A673 (cell line): ENCODE measurements at regions not wholly inside any gene's neighbourhood (a gene's known extent, or its start where the extent isn't known, plus 50 kb on each side); places are given as distances from the start of the nearest gene placed in this dataset.

Source experiments
- BruUV-seq: library from RNA; stranded (reverse); fragments of 400-500 nt; replicated peaks from 2 replicates; lab custom pipeline; 2021; lab: Mats Ljungman, UMichigan
- CTCF ChIA-PET: fragments of 300-600 bp; sonication (Branson Sonifier 250); formaldehyde crosslinking; loops from one replicate; lab custom pipeline; 2022; ENCODE audit warnings: antibody characterized with exemption; lab: Charles Lee
- POLR2A ChIA-PET: fragments of 300-600 bp; sonication (Branson Sonifier 250); formaldehyde crosslinking; loops from one replicate; lab custom pipeline; 2022; ENCODE audit warnings: antibody characterized with exemption; ENCODE audit not compliant: low non-redundant PET; lab: Charles Lee
- DNase-seq: peaks from one replicate; pipeline ENCODE4 v3.0.0-alpha.2; 2015; ENCODE audit warnings: low spot score
- H3K27ac ChIP-seq: fragments of 200-600 bp; sonication (generic); 2 replicates; pipeline ENCODE4 v1.5.1; 2016; ENCODE audit warnings: mixed run types, low read depth, mild to moderate bottlenecking, mixed read lengths, antibody characterized with exemption, low read length; ENCODE audit not compliant: poor library complexity, severe bottlenecking
- H3K27me3 ChIP-seq: fragments of 200-600 bp; sonication (generic); replicated peaks from 2 replicates; pipeline ENCODE4 v1.6.1; 2017; ENCODE audit warnings: mixed run types, low read depth, mild to moderate bottlenecking, mixed read lengths, antibody characterized with exemption, low read length; ENCODE audit not compliant: insufficient read depth, poor library complexity
- H3K36me3 ChIP-seq: fragments of 200-600 bp; sonication (generic); 2 replicates; pipeline ENCODE4 v1.6.1; 2016; ENCODE audit warnings: mixed run types, mild to moderate bottlenecking, mixed read lengths, antibody characterized with exemption, low read length; ENCODE audit not compliant: insufficient read depth, poor library complexity, severe bottlenecking
- H3K4me1 ChIP-seq: fragments of 200-600 bp; sonication (generic); 2 replicates; pipeline ENCODE4 v1.6.1; 2017; ENCODE audit warnings: mixed run types, mild to moderate bottlenecking, mixed read lengths, antibody characterized with exemption, low read length; ENCODE audit not compliant: insufficient read depth, poor library complexity, severe bottlenecking
- H3K4me3 ChIP-seq: fragments of 200-600 bp; sonication (generic); 2 replicates; pipeline ENCODE4 v1.5.1; 2016; ENCODE audit warnings: low read depth, mixed run types, mild to moderate bottlenecking, mixed read lengths, low read length; ENCODE audit not compliant: poor library complexity, severe bottlenecking
- H3K9me3 ChIP-seq: fragments of 200-600 bp; sonication (generic); 2 replicates; pipeline ENCODE4 v1.6.1; 2016; ENCODE audit warnings: mixed run types, low read depth, mild to moderate bottlenecking, mixed read lengths, antibody characterized with exemption, low read length; ENCODE audit not compliant: poor library complexity, severe bottlenecking
- CTCF ChIP-seq: fragments of 300-800, 200-600 bp; sonication (generic); conservative IDR thresholded peaks from 2 replicates; pipeline ENCODE4 v1.5.1; 2017; ENCODE audit warnings: low read depth, mild to moderate bottlenecking, antibody characterized with exemption, low read length, moderate library complexity, mixed read lengths
- EZH2 ChIP-seq: fragments of 200-600 bp; sonication (generic); IDR thresholded peaks from 2 replicates; pipeline ENCODE4 v1.6.1; 2017; ENCODE audit warnings: borderline replicate concordance, low read depth, mild to moderate bottlenecking, mixed read lengths, antibody characterized with exemption, low read length; ENCODE audit not compliant: poor library complexity, severe bottlenecking
- intact Hi-C: fragments of 100-400 bp; cut with micrococcal nuclease; formaldehyde crosslinking; loops from one replicate; pipeline ENCODE4 v1.10.0; 2022; ENCODE audit not compliant: unreplicated experiment

- H3K27me3 ChIP-seq = no peaks in the 10 kb centered on the region
- TF ChIP-seq EZH2 (no peak), CTCF (no peak)
- no peak overlapping the region for H3K27ac ChIP-seq
- CTCF ChIA-PET = no interaction called here
- no peak overlapping the region for H3K4me3 ChIP-seq
- H3K36me3 ChIP-seq = no peaks in the 10 kb centered on the region
- POLR2A ChIA-PET = interaction anchor here (0.6 to 0.9 kb wide), 2 partner anchors 49 to 1320 kb away, joined by 3 to 4 read pairs; no protein-coding TSS in a partner anchor
- intact Hi-C loops = no loop called here
- DNase-seq = no peak
- no TSS peak for BruUV-seq
- H3K4me1 ChIP-seq = peaks cover 18% of the 10 kb centered on the region
- no peaks in the 10 kb centered on the region for H3K9me3 ChIP-seq
Measured at GRCh38 chr12:89936631-89937030, 228.0 kb upstream of the ATP2B1 start.

GRCh38 chr12:89935850-89936249 lies 227.2 kb upstream of the ATP2B1 start:
- no peak overlapping the region for H3K4me3 ChIP-seq
- H3K27ac ChIP-seq = no peak overlapping the region
- ChIA-PET POLR2A (no interaction called here), CTCF (no interaction called here)
- BruUV-seq = no TSS peak
- no peak for TF ChIP-seq CTCF
- peaks cover 18% of the 10 kb centered on the region for H3K4me1 ChIP-seq
- H3K9me3 ChIP-seq = no peaks in the 10 kb centered on the region
- intact Hi-C loops = no loop called here
- no peaks in the 10 kb centered on the region for H3K36me3 ChIP-seq
- no peak for DNase-seq
- no peaks in the 10 kb centered on the region for H3K27me3 ChIP-seq

GRCh38 chr12:89933911-89934310 lies 225.3 kb upstream of the ATP2B1 start:
- H3K27me3 ChIP-seq = no peaks in the 10 kb centered on the region
- H3K4me3 ChIP-seq = no peak overlapping the region
- no peak for DNase-seq
- TF ChIP-seq CTCF (no peak), EZH2 (no peak)
- BruUV-seq = no TSS peak
- H3K27ac ChIP-seq = no peak overlapping the region
- ChIA-PET CTCF (no interaction called here), POLR2A (no interaction called here)
- no peaks in the 10 kb centered on the region for H3K36me3 ChIP-seq
- intact Hi-C loops = no loop called here
- peaks cover 18% of the 10 kb centered on the region for H3K4me1 ChIP-seq
- H3K9me3 ChIP-seq = no peaks in the 10 kb centered on the region
